ENCODE measurements at regions not wholly inside any gene's neighbourhood (a gene's known extent, or its start where the extent isn't known, plus 50 kb on each side); places are given as distances from the start of the nearest gene placed in this dataset.

GRCh38 chr4:151942971-151943370 is 182.2 kb upstream of the GATB start:
- TF ChIP-seq CTCF (conservative IDR thresholded peaks at IDR 0.05) = no peak
- no peak for TF ChIP-seq ZFX (IDR thresholded peaks at IDR 0.05)
